ENCODE measurements at regions not wholly inside any gene's neighbourhood (a gene's known extent, or its start where the extent isn't known, plus 50 kb on each side); places are given as distances from the start of the nearest gene placed in this dataset.
A peak's percentile ranks its signal among the peaks of the same experiment; 100 is the strongest.

- no peak for DNase-seq
Observed at GRCh38 chr10:4522296-4523000, 303.6 kb upstream of the AKR1E2 start.

- no peak for DNase-seq
Observed at GRCh38 chr10:4519658-4520402, 306.2 kb upstream of the AKR1E2 start.

DNA sequence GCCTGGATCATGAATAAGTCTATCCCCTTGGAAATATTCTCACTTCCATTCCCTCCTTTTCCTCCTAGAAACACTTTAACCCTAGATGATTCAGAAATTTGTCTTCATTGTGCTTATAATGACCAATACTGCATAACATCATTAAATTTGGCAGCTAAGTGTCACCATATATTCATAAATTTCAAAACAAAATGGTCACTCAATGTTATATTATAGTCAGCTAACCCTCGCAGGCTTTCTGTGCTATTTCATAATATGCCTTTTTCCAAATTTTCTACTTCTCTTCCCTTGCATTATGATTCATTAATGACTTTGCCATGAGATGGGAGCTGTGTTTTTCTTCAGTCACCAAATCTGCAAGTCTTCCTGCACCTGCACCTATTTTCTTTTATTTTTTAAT is 308.3 kb upstream of the AKR1E2 start:
- no peak for DNase-seq

- no peak for DNase-seq
Observed at GRCh38 chr10:4515721-4516120, 310.3 kb upstream of the AKR1E2 start.

DNA sequence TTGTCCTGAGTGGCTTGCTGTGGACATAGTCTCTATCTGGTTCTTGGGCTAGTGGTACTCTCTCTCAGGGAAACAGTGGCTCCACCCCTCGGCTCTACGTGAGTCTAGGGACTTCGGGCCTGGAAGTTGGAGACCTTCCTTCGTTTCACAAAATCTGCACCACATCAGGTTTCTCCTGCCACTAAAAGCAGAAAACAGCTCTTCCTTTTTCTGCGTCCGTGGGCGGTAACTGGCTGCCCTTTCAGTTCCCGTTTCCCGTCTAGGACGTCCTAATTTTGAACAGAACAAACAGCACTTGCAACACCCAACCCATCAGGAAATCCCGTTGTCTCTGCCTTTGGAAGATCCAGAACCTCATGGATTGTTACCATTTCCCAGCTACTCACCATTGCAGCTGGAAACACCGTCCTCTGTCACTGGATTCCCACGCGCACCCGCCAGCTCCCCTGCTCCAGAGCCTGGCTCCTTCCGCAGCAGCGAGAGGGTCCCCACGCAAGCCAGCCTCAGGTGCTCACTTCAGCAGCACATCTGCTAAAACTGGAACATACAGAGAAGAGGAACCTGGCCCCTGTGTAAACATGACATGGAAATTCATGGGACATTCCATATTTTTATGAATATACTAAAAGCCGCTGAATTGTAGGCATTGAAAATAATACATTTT is 311.4 kb upstream of the AKR1E2 start:
- peak in 1 of 2 experiments; percentile 8 for DNase-seq

DNA sequence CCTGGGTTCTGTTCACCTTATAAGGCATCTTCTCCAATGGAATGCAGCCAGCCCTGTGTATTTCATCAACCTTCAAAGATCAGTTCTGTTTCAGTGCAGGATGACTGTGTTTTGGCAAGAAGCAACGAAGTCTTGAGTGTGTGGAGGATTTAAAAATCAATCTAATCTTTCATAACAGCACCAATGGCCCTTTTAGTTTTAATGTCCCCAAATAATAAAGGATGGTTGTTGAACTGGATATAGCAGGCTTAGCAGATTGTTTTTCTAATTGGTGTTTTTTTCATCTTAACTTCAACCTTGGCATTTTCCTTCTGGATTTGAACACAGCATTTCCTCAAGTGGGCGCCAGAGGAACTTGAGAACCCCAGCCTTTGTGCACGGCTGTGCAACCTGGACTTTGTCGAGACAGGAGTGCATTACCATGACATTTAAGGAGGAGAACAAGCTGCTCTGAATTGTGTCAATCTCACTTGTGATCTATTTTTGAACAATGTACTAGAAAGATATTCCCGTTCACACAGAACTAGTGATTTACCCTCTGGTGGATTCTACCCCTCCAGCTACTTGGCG is 313.3 kb upstream of the AKR1E2 start:
- DNase-seq = peak; percentile 7 to 20

DNA sequence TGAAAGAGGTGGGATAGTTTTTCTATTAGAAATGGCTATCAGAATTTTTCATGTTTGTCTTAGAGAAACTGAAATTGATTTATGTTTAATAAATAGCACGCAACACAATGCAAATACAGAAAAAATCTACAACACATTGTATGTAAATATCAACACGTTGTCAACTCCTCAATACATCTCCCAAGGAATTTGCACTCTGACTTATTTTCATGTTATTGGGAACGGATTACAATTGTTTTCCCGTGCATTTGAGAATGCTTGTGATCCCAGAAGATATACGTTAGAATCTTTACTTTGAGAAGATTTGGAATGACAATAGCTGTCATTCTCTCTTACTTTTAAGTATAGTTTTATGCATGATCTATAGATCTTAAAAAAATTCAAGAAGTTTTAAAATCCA is 313.8 kb upstream of the AKR1E2 start:
- DNase-seq = no peak

- DNase-seq = no peak
Observed at GRCh38 chr10:4511509-4511908, 314.5 kb upstream of the AKR1E2 start.

DNA sequence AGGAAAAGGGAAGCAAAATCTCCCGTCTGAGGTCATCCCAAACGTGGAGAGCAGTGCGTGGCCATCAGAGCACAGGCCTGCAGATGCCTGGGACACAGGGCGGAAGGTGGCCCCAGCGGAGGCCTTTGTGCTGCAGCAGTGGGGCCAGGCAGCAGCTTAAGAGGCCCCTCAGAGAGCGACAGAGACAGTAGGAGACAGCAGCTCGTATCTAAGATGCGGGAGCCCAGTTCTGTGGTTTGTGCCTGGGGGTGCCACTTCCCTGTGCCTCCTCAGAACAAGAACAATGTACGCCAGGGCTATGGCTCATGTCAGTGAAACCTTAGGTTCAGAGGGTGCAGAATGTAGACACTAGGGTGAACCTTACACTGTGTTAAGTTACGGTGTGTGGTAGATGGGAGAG is 316.6 kb upstream of the AKR1E2 start:
- DNase-seq = no peak

GRCh38 chr10:4506095-4506494 is 319.9 kb upstream of the AKR1E2 start:
- DNase-seq = no peak

GRCh38 chr10:4504550-4504949 is 321.5 kb upstream of the AKR1E2 start:
- no peak for DNase-seq

GRCh38 chr10:4503076-4503475 is 322.9 kb upstream of the AKR1E2 start:
- no peak for DNase-seq

DNA sequence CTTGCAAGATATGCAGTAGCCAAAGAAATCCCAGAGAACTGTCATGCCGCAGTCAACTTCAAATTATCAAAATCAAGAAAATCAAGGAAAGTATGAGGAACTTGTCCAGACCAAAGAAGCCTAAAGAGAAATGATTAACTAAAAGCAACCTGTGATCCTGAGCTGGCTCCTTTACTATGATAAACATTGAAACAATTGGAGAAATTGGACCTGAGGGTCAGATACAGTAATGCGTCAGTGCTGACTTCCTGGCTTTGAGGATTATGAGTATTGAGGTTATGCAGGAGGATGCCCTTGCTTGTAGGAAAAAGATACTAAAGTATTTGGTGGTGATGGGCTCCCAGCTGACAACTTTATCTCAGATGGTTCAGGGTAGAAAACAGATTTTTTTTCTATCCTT is 324.7 kb upstream of the AKR1E2 start:
- no peak for DNase-seq

DNA sequence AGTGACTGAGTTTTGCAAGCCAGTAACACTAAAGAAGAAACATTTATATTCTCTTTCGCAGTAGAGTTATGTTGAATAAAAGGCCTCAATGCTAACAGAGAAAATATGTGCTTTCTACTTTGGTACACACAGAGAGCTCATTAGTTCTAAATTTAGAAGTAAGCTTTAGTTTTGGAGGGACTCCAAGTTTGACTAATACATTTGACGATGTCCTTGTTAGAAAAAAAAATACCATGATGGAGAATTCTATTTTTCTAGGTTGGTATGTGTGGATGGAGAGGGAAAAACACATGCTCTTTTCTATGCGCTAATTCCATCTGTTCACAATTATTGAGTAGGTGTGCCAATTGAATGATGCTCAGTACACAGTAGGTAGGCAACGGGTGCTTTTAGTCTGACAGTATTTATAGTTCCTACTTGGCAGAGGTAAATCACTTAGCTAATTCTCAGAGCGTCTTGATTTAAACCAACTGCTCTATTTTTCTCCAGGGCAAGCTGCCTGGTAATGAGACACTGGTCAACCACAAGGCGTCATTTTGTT is 327.2 kb upstream of the AKR1E2 start:
- DNase-seq = no peak

GRCh38 chr10:4494551-4494950 is 331.5 kb upstream of the AKR1E2 start:
- no peak for DNase-seq

GRCh38 chr10:4492202-4492601 is 333.8 kb upstream of the AKR1E2 start:
- no peak for DNase-seq

DNA sequence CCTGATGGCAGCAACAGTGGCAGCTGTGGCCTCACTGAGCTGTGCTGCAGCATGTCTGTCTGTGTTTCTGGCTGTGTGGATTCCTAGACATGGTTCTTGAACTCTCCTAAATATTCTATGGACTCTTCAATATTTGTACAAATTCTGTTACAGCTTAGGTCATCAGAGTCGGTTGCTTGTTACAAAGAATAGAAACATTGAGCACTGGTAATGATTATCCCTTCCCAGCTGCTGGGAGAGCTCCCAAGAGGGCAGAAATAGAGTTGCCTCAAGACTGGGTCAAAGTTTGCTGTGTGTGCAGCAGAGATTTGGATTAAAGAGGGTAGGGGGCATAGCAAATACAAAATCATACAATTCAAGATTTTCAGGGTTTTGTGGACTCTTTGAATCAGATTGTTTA is 337.1 kb upstream of the AKR1E2 start:
- DNase-seq = no peak

- DNase-seq = no peak
Observed at GRCh38 chr10:4485636-4486035, 340.4 kb upstream of the AKR1E2 start.

- DNase-seq = no peak
Observed at GRCh38 chr10:4483811-4484210, 342.2 kb upstream of the AKR1E2 start.

DNA sequence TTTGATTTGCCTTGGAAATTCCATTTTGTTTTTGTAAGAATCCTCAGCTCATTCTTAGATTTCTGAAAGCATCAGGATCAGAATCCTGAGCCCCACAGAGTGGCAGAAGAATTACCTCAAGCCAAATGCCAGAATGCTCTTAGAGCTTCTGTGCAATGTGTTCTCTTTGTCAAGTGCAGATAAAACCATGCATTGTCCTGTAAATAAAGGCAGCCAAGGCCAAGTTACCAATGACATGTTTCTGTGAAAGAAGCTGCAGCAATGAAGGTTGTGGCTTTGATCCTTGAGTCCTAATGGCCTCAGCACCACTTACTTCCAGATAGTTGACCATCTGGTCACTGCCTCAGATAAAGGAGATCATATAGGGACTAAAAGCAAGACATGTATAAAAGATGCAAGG is 343.3 kb upstream of the AKR1E2 start:
- DNase-seq = no peak

DNA sequence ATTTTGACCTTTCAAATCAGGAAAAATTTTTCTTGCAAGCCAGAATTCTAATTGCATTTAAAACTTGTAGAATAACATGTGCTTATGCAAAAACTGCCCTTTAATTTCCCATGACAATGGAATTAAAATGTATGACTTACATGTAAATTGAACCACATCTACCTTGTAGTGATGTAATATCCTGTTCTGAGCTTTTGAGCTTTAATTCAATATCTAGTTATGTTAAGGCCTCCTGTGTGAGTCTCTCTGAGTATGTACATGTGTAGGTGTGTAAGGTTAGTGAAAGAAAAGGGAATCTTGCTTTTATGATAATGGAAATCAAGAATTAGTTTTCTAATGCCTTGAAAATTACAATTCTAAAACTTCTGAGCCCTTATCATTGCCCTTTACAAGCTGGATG is 344.8 kb upstream of the AKR1E2 start:
- DNase-seq = no peak

GRCh38 chr10:4479342-4479741 is 346.7 kb upstream of the AKR1E2 start:
- no peak for DNase-seq

GRCh38 chr10:4477664-4478063 is 348.3 kb upstream of the AKR1E2 start:
- DNase-seq = no peak

All from activated CD4-positive, alpha-beta T cell treated with anti-CD3 and anti-CD28 coated beads, Interleukin-2, amount 50 U/mL, for 48 hours (primary cell).